ENCODE measurements at regions not wholly inside any gene's neighbourhood (a gene's known extent, or its start where the extent isn't known, plus 50 kb on each side); places are given as distances from the start of the nearest gene placed in this dataset.

- TF ChIP-seq, protein P1, sequence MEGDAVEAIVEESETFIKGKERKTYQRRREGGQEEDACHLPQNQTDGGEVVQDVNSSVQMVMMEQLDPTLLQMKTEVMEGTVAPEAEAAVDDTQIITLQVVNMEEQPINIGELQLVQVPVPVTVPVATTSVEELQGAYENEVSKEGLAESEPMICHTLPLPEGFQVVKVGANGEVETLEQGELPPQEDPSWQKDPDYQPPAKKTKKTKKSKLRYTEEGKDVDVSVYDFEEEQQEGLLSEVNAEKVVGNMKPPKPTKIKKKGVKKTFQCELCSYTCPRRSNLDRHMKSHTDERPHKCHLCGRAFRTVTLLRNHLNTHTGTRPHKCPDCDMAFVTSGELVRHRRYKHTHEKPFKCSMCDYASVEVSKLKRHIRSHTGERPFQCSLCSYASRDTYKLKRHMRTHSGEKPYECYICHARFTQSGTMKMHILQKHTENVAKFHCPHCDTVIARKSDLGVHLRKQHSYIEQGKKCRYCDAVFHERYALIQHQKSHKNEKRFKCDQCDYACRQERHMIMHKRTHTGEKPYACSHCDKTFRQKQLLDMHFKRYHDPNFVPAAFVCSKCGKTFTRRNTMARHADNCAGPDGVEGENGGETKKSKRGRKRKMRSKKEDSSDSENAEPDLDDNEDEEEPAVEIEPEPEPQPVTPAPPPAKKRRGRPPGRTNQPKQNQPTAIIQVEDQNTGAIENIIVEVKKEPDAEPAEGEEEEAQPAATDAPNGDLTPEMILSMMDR (IDR thresholded peaks at IDR 0.05) = no peak
- TF ChIP-seq POLR2A (IDR thresholded peaks at IDR 0.05) = no peak
- no peak for TF ChIP-seq POLR2AphosphoS5 (IDR thresholded peaks at IDR 0.05)
These were observed 935.8 kb upstream of the SLC39A10 start for GRCh38 chr2:194721227-194721626.

Data from stomach (tissue), 4 donors.